ENCODE measurements at regions not wholly inside any gene's neighbourhood (a gene's known extent, or its start where the extent isn't known, plus 50 kb on each side); places are given as distances from the start of the nearest gene placed in this dataset.

DNA sequence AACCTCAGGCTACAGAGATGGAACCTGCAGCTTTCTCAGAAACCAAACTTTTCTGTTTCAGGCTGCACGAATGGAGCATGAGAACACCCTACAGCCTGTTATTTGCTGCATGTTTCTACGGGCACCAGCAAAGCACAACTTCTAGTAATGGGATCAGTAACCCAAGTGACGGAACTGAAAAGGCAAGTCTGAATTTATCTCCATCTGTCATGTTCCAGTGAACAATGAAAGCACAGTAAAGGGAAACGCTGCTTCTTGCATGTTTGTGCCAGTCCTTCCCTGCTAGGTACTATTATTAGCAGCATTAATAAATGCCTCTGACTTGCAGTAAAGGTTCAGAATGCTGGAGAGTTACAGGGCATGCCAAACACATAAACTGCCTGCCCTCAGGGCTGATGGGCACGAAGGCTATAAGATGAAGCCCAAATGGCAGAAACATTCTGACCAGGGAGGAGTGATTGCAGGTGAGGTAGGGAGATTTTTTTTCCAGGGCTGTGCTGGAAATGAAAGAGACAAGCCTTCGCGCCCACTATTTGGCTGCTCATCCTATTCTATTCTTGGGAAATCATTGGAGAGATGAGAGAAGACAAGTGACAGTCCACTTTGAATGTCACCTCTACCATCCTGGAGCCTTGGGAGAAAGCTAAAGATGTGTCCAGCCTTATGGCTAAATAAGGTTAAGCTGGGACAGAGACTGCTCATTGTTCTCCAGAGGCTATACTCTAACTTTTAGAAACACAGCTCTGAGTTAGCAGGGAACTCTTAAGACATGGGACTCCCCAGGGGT lies 100.4 kb upstream of the PLXNC1 start:
- intact Hi-C loops (cut with DNase I), result no loop called here
- no peaks in the 10 kb centered on the region for H3K27me3 ChIP-seq
- H3K9me3 ChIP-seq (replicated peaks in 1 of 3), result no peaks in the 10 kb centered on the region
- TF ChIP-seq POLR2A (IDR thresholded peaks at IDR 0.05), result no peak
- TF ChIP-seq, protein P1, sequence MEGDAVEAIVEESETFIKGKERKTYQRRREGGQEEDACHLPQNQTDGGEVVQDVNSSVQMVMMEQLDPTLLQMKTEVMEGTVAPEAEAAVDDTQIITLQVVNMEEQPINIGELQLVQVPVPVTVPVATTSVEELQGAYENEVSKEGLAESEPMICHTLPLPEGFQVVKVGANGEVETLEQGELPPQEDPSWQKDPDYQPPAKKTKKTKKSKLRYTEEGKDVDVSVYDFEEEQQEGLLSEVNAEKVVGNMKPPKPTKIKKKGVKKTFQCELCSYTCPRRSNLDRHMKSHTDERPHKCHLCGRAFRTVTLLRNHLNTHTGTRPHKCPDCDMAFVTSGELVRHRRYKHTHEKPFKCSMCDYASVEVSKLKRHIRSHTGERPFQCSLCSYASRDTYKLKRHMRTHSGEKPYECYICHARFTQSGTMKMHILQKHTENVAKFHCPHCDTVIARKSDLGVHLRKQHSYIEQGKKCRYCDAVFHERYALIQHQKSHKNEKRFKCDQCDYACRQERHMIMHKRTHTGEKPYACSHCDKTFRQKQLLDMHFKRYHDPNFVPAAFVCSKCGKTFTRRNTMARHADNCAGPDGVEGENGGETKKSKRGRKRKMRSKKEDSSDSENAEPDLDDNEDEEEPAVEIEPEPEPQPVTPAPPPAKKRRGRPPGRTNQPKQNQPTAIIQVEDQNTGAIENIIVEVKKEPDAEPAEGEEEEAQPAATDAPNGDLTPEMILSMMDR (IDR thresholded peaks at IDR 0.05), result no peak
- DNase-seq, result no peak
- H3K4me1 ChIP-seq (replicated peaks in 1 of 2), result no peaks in the 10 kb centered on the region
- H3K27ac ChIP-seq, result no peak overlapping the region
- 76 to 90% (median 80%) methylated on average over 7 of the region's 7 CpGs for WGBS, 4 donors
- no peaks in the 10 kb centered on the region for H3K36me3 ChIP-seq (replicated peaks in 1 of 2)
- no peak overlapping the region for H3K4me3 ChIP-seq

DNA sequence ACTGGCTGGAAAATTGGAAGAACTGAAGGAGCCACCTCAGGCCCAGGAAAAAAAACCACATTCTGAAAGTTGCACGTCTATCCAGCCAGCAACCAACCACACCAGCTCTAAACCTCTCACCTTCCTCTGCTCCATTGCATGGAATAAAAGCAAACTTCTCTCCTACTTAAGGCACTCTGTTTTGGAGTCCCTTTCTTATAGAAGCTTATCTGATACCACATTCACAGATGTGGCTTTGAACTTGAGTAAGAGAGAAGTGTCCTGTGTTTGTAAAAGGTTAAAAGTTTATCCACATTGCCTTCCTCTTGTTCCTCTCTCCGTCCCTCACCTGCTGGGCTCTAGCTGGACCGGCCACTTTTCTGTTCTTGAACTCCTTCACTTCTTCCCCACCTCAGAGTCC lies 99.6 kb upstream of the PLXNC1 start:
- H3K4me3 ChIP-seq, result no peak overlapping the region
- H3K9me3 ChIP-seq (replicated peaks in 1 of 3), result no peaks in the 10 kb centered on the region
- no peak overlapping the region for H3K27ac ChIP-seq
- DNase-seq, result no peak
- H3K36me3 ChIP-seq (replicated peaks in 1 of 2), result no peaks in the 10 kb centered on the region
- TF ChIP-seq, protein P1 (IDR thresholded peaks at IDR 0.05), result no peak
- TF ChIP-seq POLR2A (IDR thresholded peaks at IDR 0.05), result no peak
- intact Hi-C loops (cut with DNase I), result no loop called here
- H3K27me3 ChIP-seq, result no peaks in the 10 kb centered on the region
- H3K4me1 ChIP-seq (replicated peaks in 1 of 2), result no peaks in the 10 kb centered on the region
- 83 to 100% (median 90%) methylated on average over 3 of the region's 3 CpGs for WGBS, 4 donors

DNA sequence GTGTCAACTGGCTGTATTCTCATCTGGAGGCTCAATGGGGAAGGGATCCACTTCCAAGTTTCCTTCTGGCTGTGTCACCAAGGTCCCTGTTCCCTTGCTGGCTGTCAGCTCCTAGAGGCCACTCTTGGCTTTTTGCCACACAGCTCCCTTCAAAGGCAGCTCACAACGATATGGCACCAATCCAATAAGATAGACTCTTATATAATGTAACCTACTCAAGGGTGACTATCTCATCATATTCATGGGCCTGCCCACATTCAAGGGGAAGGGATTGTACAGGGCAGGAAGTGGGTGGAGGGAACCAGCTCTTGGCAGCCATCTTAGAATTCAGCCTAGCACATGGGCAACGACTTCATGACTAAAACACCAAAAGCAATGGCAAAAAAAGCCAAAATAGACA lies 98.7 kb upstream of the PLXNC1 start:
- Histone ChIP-seq H3K36me3 (replicated peaks in 1 of 2) (no peaks in the 10 kb centered on the region), H3K4me1 (replicated peaks in 1 of 2) (no peaks in the 10 kb centered on the region), H3K4me3 (no peak overlapping the region), H3K9me3 (replicated peaks in 1 of 3) (no peaks in the 10 kb centered on the region), H3K27me3 (no peaks in the 10 kb centered on the region), H3K27ac (no peak overlapping the region)
- no peak for TF ChIP-seq POLR2A (IDR thresholded peaks at IDR 0.05)
- TF ChIP-seq, protein P1 (IDR thresholded peaks at IDR 0.05), result no peak
- intact Hi-C loops (cut with DNase I), result no loop called here
- WGBS, 4 donors, result 63 to 71% (median 67%) methylated on average over 2 of the region's 2 CpGs
- no peak for DNase-seq

DNA sequence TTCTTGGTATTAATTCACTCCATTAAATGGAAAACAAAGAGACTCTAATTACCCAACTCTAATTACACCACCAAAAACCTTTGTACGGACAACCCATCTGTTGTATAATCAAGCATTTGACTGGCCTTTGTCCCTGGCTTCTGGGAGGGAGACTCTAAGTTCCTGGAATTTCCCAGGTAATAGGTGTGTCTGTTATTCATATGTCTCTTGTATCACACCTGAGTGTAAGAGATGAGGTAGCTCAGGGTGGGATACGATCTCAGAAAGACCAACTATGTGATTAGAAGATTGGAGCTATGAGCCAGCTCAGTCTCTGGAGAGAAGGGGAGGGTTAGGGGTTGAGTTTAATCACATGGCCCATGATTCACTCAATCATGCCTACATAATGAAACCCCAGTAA lies 94.7 kb upstream of the PLXNC1 start:
- no peak for DNase-seq
- TF ChIP-seq, protein P1 (IDR thresholded peaks at IDR 0.05), result no peak
- TF ChIP-seq POLR2A (IDR thresholded peaks at IDR 0.05), result no peak
- no peak overlapping the region for H3K4me3 ChIP-seq
- no peaks in the 10 kb centered on the region for H3K27me3 ChIP-seq
- intact Hi-C loops (cut with DNase I), result no loop called here
- no peaks in the 10 kb centered on the region for H3K36me3 ChIP-seq (replicated peaks in 1 of 2)
- H3K27ac ChIP-seq, result no peak overlapping the region
- H3K9me3 ChIP-seq (replicated peaks in 1 of 3), result no peaks in the 10 kb centered on the region
- H3K4me1 ChIP-seq (replicated peaks in 1 of 2), result peaks cover 0 to 11% of the 10 kb centered on the region in 2 donors
- WGBS, 4 donors, result 92 to 96% (median 94%) methylated on average over 2 of the region's 2 CpGs
